ENCODE measurements at regions not wholly inside any gene's neighbourhood (a gene's known extent, or its start where the extent isn't known, plus 50 kb on each side); places are given as distances from the start of the nearest gene placed in this dataset.

DNA sequence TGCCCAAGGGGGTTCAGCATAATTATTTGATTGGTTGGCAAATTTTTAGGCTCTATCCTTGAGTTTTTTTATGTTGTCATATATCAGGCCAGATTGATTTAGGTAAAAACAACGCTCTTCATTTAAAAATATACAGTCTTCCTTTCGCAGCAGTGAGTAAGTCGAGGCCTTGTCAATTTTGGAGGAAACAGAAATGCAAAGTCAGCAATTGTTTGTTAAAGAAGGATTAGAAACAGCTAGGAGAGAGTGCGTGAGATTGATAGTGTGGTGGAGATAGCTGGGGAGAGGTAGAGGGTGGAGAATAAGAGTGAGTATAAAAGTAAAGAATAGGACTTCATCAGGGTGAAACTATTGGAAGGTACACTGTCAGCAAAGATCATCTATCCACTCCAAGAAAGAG, 830.8 kb downstream of the LUZP2 start:
- Histone ChIP-seq H3K4me3 (replicated peaks; ENCODE audit: insufficient read depth, low read length) (no peak overlapping the region), H3K27me3 (ENCODE audit: insufficient read depth, poor library complexity, severe bottlenecking) (no peaks in the 10 kb centered on the region), H3K27ac (replicated peaks) (no peak overlapping the region)
- DNase-seq (ENCODE audit: low read depth in 1 of 2, low spot score in 1 of 2) = no peak
- TF ChIP-seq GABPA (IDR thresholded peaks at IDR 0.05; ENCODE audit: low read depth) (no peak), REST (IDR thresholded peaks at IDR 0.05; ENCODE audit: insufficient replicate concordance, low read depth) (no peak), SPI1 (IDR thresholded peaks at IDR 0.05; ENCODE audit: borderline replicate concordance, low read depth) (no peak)

DNA sequence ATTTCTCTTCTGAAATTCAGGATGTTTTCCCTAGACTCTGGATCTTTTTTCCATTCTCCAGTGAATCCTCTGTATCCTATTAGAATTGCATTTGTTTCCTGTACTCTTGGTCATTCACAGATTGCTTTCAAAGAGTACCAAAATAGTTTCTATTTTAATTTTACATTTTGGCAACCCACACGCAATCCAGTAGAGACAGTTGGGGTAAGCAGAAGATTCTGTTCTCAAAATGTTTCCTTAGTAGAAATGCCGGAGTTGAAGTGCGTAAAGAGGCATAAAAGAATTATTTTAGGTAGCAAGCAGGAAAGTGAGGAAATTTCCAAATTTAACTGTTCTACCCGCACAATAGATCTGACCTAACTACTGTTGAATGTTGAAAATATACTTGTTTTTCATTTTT, 842.4 kb downstream of the LUZP2 start:
- no peak for TF ChIP-seq POLR2AphosphoS5 (IDR thresholded peaks at IDR 0.05; ENCODE audit: low read depth)
- TF ChIP-seq CTCF (IDR thresholded peaks at IDR 0.05; ENCODE audit: insufficient read depth, low read length) = no peak
- no peak for TF ChIP-seq GABPA (IDR thresholded peaks at IDR 0.05; ENCODE audit: low read depth)
- TF ChIP-seq SPI1 (IDR thresholded peaks at IDR 0.05; ENCODE audit: borderline replicate concordance, low read depth) = no peak
- no peak for TF ChIP-seq REST (IDR thresholded peaks at IDR 0.05; ENCODE audit: insufficient replicate concordance, low read depth)
- H3K4me3 ChIP-seq (replicated peaks; ENCODE audit: insufficient read depth, low read length) = no peak overlapping the region
- no peak overlapping the region for H3K27ac ChIP-seq (replicated peaks)
- DNase-seq (ENCODE audit: low read depth in 1 of 2, low spot score in 1 of 2) = no peak
- no peaks in the 10 kb centered on the region for H3K27me3 ChIP-seq (ENCODE audit: insufficient read depth, poor library complexity, severe bottlenecking)

- Histone ChIP-seq H3K27me3 (ENCODE audit: insufficient read depth, poor library complexity, severe bottlenecking) (no peaks in the 10 kb centered on the region), H3K4me3 (replicated peaks; ENCODE audit: insufficient read depth, low read length) (no peak overlapping the region), H3K27ac (replicated peaks) (no peak overlapping the region)
- TF ChIP-seq SPI1 (IDR thresholded peaks at IDR 0.05; ENCODE audit: borderline replicate concordance, low read depth) (no peak), REST (IDR thresholded peaks at IDR 0.05; ENCODE audit: insufficient replicate concordance, low read depth) (no peak), CTCF (IDR thresholded peaks at IDR 0.05; ENCODE audit: insufficient read depth, low read length) (no peak), POLR2AphosphoS5 (IDR thresholded peaks at IDR 0.05; ENCODE audit: low read depth) (no peak)
- no peak for DNase-seq (ENCODE audit: low read depth in 1 of 2, low spot score in 1 of 2)
Observed at GRCh38 chr11:25349537-25349936, 852.7 kb downstream of the LUZP2 start.
